ENCODE measurements at regions not wholly inside any gene's neighbourhood (a gene's known extent, or its start where the extent isn't known, plus 50 kb on each side); places are given as distances from the start of the nearest gene placed in this dataset.

DNA sequence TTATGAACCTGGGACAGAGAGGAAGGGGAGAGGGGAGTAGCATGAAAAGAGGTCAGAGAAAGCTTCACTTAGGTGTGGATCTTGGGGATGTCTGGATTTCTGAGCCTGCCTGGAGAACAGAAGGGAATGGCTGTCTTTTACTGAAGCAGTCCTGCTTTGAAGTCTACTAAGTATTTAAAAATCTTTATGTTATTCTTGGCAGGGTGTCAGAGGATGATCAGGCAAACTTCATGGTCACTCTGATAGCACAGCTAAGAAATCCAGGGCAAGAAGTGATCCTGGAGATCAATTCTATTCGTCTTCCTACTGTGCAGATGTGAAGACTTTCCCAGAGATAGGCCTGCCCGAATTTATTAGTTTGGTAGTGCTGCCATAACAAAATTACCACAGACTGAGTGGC lies 464.4 kb upstream of the BOD1L1 start:
- Histone ChIP-seq H3K4me2 (ENCODE audit: insufficient read depth, low read length) (no peak overlapping the region), H3K9me3 (ENCODE audit: low read depth, low read length) (no peaks in the 10 kb centered on the region), H3K4me1 (ENCODE audit: insufficient read depth, low read length) (peaks cover 17% of the 10 kb centered on the region), H3K79me2 (ENCODE audit: insufficient read depth, low read length) (no peaks in the 10 kb centered on the region), H3K36me3 (ENCODE audit: insufficient read depth, low read length) (no peaks in the 10 kb centered on the region), H3K4me3 (ENCODE audit: insufficient read depth, low read length) (no peak overlapping the region), H4K20me1 (ENCODE audit: insufficient read depth, low read length) (no peaks in the 10 kb centered on the region), H2AFZ (ENCODE audit: low read length) (no peak overlapping the region), H3K27me3 (ENCODE audit: insufficient read depth, low read length) (no peaks in the 10 kb centered on the region), H3K27ac (ENCODE audit: low read depth, low read length) (no peak overlapping the region)
- no peak for DNase-seq (ENCODE audit: insufficient read length, low spot score, missing footprints)
- TF ChIP-seq, protein P1, sequence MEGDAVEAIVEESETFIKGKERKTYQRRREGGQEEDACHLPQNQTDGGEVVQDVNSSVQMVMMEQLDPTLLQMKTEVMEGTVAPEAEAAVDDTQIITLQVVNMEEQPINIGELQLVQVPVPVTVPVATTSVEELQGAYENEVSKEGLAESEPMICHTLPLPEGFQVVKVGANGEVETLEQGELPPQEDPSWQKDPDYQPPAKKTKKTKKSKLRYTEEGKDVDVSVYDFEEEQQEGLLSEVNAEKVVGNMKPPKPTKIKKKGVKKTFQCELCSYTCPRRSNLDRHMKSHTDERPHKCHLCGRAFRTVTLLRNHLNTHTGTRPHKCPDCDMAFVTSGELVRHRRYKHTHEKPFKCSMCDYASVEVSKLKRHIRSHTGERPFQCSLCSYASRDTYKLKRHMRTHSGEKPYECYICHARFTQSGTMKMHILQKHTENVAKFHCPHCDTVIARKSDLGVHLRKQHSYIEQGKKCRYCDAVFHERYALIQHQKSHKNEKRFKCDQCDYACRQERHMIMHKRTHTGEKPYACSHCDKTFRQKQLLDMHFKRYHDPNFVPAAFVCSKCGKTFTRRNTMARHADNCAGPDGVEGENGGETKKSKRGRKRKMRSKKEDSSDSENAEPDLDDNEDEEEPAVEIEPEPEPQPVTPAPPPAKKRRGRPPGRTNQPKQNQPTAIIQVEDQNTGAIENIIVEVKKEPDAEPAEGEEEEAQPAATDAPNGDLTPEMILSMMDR (IDR thresholded peaks at IDR 0.05; ENCODE audit: extremely low read depth, low read depth, low read length): no peak

DNA sequence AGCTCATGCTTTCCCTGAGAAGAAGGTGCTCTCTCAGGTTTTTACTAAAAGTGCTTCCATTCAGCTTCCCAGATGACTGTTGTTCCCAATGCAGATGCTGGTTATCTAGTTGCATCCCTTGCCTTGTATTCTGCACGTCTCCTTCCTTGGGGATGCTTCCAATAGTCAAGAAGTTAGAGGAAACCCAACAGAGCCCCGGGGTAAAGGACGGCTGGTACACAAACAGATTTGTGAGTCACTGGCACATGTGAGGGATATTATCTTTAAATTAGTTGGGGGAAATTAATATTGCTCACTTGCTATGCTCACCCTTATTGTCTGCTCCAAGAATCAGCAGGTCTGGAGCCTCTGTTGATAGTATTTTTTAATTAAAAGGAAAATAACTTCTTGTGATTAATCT lies 465.2 kb upstream of the BOD1L1 start:
- no peaks in the 10 kb centered on the region for H3K27me3 ChIP-seq (ENCODE audit: insufficient read depth, low read length)
- no peak overlapping the region for H3K4me3 ChIP-seq (ENCODE audit: insufficient read depth, low read length)
- no peaks in the 10 kb centered on the region for H3K9me3 ChIP-seq (ENCODE audit: low read depth, low read length)
- no peak overlapping the region for H3K4me2 ChIP-seq (ENCODE audit: insufficient read depth, low read length)
- TF ChIP-seq, protein P1 (IDR thresholded peaks at IDR 0.05; ENCODE audit: extremely low read depth, low read depth, low read length): no peak
- no peak overlapping the region for H3K27ac ChIP-seq (ENCODE audit: low read depth, low read length)
- no peak overlapping the region for H2AFZ ChIP-seq (ENCODE audit: low read length)
- H3K36me3 ChIP-seq (ENCODE audit: insufficient read depth, low read length): no peaks in the 10 kb centered on the region
- no peaks in the 10 kb centered on the region for H4K20me1 ChIP-seq (ENCODE audit: insufficient read depth, low read length)
- no peak for DNase-seq (ENCODE audit: insufficient read length, low spot score, missing footprints)
- H3K4me1 ChIP-seq (ENCODE audit: insufficient read depth, low read length): peaks cover 24% of the 10 kb centered on the region
- no peaks in the 10 kb centered on the region for H3K79me2 ChIP-seq (ENCODE audit: insufficient read depth, low read length)

DNA sequence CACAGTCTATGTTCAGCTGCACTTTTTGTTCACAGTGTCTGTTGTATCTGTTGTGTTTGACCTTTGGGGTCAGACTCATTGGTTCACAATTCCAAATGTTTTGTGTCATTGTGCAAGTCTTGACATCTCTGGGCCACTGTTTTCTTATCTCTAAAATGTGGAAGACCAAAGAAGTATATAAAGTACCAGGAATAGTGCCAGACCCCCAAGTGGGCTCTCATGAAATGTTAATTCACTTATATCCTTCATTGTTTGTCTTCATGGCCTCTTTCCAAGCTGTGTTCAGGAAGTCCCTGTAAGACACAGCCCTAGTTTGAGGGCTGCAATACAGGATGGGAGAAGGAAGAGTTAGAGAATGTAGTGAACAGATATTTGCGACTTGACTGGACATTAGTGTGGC lies 468.3 kb upstream of the BOD1L1 start:
- Histone ChIP-seq H3K79me2 (ENCODE audit: insufficient read depth, low read length) (no peaks in the 10 kb centered on the region), H3K9me3 (ENCODE audit: low read depth, low read length) (no peaks in the 10 kb centered on the region), H2AFZ (ENCODE audit: low read length) (no peak overlapping the region), H4K20me1 (ENCODE audit: insufficient read depth, low read length) (no peaks in the 10 kb centered on the region), H3K4me1 (ENCODE audit: insufficient read depth, low read length) (peaks cover 24% of the 10 kb centered on the region), H3K27me3 (ENCODE audit: insufficient read depth, low read length) (no peaks in the 10 kb centered on the region), H3K4me3 (ENCODE audit: insufficient read depth, low read length) (no peak overlapping the region), H3K36me3 (ENCODE audit: insufficient read depth, low read length) (no peaks in the 10 kb centered on the region), H3K4me2 (ENCODE audit: insufficient read depth, low read length) (no peak overlapping the region), H3K27ac (ENCODE audit: low read depth, low read length) (peak overlapping the region; percentile 83)
- TF ChIP-seq, protein P1 (IDR thresholded peaks at IDR 0.05; ENCODE audit: extremely low read depth, low read depth, low read length): no peak
- DNase-seq (ENCODE audit: insufficient read length, low spot score, missing footprints): no peak

DNA sequence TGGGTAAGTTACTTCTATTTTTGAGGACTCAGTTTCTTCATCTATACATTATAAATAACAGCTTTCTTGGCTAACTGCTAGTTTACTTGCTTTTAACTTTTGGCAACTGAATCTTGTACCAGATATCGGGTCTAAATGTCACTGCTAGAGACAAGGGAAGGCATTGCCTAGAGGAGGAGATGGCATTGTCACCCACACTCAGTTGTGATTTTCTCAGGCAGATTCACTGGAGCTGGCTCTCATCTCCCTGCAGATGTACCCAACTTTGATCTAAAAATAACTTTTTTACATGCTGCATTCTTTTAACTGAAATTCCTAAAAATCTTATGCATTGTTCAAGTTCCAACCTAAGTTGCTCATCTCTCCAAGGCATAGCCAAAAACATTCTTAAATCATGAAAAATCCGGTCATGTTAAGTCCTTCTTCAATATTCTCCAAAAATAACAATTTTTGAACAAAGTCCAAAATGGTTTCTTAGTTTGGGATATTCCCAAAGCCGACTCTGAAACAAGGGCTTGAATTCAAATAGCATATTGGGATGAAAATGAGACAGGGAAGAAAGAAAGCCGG lies 469.0 kb upstream of the BOD1L1 start:
- Histone ChIP-seq H3K4me2 (ENCODE audit: insufficient read depth, low read length) (peak overlapping the region; percentile 37), H3K27ac (ENCODE audit: low read depth, low read length) (peak overlapping the region; percentile 83), H4K20me1 (ENCODE audit: insufficient read depth, low read length) (no peaks in the 10 kb centered on the region), H3K27me3 (ENCODE audit: insufficient read depth, low read length) (no peaks in the 10 kb centered on the region), H3K36me3 (ENCODE audit: insufficient read depth, low read length) (no peaks in the 10 kb centered on the region), H2AFZ (ENCODE audit: low read length) (peak overlapping the region; percentile 39), H3K4me3 (ENCODE audit: insufficient read depth, low read length) (no peak overlapping the region), H3K79me2 (ENCODE audit: insufficient read depth, low read length) (no peaks in the 10 kb centered on the region), H3K9me3 (ENCODE audit: low read depth, low read length) (no peaks in the 10 kb centered on the region), H3K4me1 (ENCODE audit: insufficient read depth, low read length) (peaks cover 24% of the 10 kb centered on the region)
- TF ChIP-seq, protein P1 (IDR thresholded peaks at IDR 0.05; ENCODE audit: extremely low read depth, low read depth, low read length): no peak
- no peak for DNase-seq (ENCODE audit: insufficient read length, low spot score, missing footprints)
